ENCODE measurements at regions not wholly inside any gene's neighbourhood (a gene's known extent, or its start where the extent isn't known, plus 50 kb on each side); places are given as distances from the start of the nearest gene placed in this dataset.

DNA sequence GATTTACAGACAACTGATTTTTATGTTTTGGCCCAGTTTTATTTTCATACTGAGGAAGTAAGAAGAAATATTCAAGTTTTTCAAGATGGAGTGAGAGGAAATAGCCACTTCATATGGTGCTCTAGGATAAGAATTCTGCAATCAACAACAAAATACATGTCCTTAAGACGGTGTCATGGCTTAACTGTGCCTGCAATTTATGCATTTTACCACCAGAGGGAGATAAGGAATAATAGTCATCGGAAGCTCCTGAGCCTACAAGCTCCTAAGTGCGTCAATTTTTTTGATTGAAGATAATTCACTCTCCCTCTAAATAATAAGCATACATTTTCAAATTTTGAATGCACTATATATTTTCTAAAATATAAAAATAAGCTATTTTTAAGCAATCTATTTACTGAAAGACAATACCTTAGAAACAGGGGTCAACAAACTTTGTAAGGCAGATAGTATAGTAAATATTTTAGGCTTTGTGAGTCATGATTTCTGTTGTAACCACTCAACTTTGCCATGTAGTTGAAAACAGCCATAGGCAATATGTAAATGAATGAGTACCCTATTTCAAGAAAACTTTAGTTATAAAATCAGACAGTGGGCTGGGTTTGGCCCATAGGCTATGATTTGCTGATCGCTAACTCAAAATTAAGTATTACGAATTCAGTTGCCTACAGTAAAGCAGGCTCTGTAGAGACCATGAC, 230.9 kb upstream of the DTNBP1 start:
- POLR2A ChIA-PET, result interaction anchor here (1.0 to 2.4 kb wide), 3 partner anchors 10 to 259 kb away, joined by 3 to 6 read pairs (median 3); no protein-coding TSS in a partner anchor

More for the DNA sequence above, 230.9 kb upstream of the DTNBP1 start:
- Histone ChIP-seq H3K9ac (ENCODE audit: control insufficient read depth, insufficient read depth, low read length) (no peak overlapping the region), H4K20me1 (ENCODE audit: control insufficient read depth, insufficient read depth) (no peaks in the 10 kb centered on the region), H3K36me3 (ENCODE audit: control insufficient read depth in 2 of 2, insufficient read depth in 2 of 2, low read length in 1 of 2) (no peaks in the 10 kb centered on the region), H3K4me1 (ENCODE audit: control insufficient read depth, insufficient read depth, low read length) (peaks cover 14% of the 10 kb centered on the region), H3K9me3 (replicated peaks; ENCODE audit: control insufficient read depth, insufficient read depth, low read length) (peaks cover 3% of the 10 kb centered on the region; the same call in 2 of the 3 replicates), H3K4me2 (ENCODE audit: control insufficient read depth, insufficient read depth) (no peak overlapping the region), H3K27ac (ENCODE audit: control insufficient read depth, insufficient read depth) (no peak overlapping the region), H3K27me3 (replicated peaks in 1 of 2; ENCODE audit: control insufficient read depth in 2 of 2, insufficient read depth in 2 of 2, low read length in 1 of 2) (no peaks in the 10 kb centered on the region), H2AFZ (ENCODE audit: control insufficient read depth, low read depth, low read length) (no peak overlapping the region), H3K79me2 (ENCODE audit: control insufficient read depth, insufficient read depth, low read length) (no peaks in the 10 kb centered on the region), H3K4me3 (no peak overlapping the region)
- WGBS (ENCODE audit: insufficient coverage, insufficient replicate concordance, low lambda C conversion rate, missing lambda C conversion rate), result 46% methylated on average over 5 of the region's 5 CpGs
- no peak for DNase-seq (ENCODE audit: low read depth, low spot score)
- TF ChIP-seq CBX5 (IDR thresholded peaks at IDR 0.05; ENCODE audit: low read depth) (peak; percentile 69), NFXL1 (IDR thresholded peaks at IDR 0.05; ENCODE audit: borderline replicate concordance) (no peak), NR2C2 (IDR thresholded peaks at IDR 0.05; ENCODE audit: borderline replicate concordance, control insufficient read depth, insufficient read length, low read depth) (no peak), HCFC1 (IDR thresholded peaks at IDR 0.05; ENCODE audit: low read length) (no peak), RAD21 (IDR thresholded peaks at IDR 0.05; ENCODE audit: insufficient read depth, low read depth, low read length) (peak; percentile 41), EED (IDR thresholded peaks at IDR 0.05; ENCODE audit: low read depth) (no peak), FOXM1 (IDR thresholded peaks at IDR 0.05; ENCODE audit: low read depth, low read length) (no peak)
- TF ChIP-seq, protein P1, sequence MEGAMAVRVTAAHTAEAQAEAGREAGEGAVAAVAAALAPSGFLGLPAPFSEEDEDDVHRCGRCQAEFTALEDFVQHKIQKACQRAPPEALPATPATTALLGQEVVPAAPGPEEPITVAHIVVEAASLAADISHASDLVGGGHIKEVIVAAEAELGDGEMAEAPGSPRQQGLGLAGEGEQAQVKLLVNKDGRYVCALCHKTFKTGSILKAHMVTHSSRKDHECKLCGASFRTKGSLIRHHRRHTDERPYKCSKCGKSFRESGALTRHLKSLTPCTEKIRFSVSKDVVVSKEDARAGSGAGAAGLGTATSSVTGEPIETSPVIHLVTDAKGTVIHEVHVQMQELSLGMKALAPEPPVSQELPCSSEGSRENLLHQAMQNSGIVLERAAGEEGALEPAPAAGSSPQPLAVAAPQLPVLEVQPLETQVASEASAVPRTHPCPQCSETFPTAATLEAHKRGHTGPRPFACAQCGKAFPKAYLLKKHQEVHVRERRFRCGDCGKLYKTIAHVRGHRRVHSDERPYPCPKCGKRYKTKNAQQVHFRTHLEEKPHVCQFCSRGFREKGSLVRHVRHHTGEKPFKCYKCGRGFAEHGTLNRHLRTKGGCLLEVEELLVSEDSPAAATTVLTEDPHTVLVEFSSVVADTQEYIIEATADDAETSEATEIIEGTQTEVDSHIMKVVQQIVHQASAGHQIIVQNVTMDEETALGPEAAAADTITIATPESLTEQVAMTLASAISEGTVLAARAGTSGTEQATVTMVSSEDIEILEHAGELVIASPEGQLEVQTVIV (IDR thresholded peaks at IDR 0.05; ENCODE audit: borderline replicate concordance, partially characterized antibody), result no peak
- TF ChIP-seq, protein P2, sequence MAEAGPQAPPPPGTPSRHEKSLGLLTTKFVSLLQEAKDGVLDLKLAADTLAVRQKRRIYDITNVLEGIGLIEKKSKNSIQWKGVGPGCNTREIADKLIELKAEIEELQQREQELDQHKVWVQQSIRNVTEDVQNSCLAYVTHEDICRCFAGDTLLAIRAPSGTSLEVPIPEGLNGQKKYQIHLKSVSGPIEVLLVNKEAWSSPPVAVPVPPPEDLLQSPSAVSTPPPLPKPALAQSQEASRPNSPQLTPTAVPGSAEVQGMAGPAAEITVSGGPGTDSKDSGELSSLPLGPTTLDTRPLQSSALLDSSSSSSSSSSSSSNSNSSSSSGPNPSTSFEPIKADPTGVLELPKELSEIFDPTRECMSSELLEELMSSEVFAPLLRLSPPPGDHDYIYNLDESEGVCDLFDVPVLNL (IDR thresholded peaks at IDR 0.05; ENCODE audit: low read depth, low read length), result no peak
- TF ChIP-seq, protein P3, sequence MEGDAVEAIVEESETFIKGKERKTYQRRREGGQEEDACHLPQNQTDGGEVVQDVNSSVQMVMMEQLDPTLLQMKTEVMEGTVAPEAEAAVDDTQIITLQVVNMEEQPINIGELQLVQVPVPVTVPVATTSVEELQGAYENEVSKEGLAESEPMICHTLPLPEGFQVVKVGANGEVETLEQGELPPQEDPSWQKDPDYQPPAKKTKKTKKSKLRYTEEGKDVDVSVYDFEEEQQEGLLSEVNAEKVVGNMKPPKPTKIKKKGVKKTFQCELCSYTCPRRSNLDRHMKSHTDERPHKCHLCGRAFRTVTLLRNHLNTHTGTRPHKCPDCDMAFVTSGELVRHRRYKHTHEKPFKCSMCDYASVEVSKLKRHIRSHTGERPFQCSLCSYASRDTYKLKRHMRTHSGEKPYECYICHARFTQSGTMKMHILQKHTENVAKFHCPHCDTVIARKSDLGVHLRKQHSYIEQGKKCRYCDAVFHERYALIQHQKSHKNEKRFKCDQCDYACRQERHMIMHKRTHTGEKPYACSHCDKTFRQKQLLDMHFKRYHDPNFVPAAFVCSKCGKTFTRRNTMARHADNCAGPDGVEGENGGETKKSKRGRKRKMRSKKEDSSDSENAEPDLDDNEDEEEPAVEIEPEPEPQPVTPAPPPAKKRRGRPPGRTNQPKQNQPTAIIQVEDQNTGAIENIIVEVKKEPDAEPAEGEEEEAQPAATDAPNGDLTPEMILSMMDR (IDR thresholded peaks at IDR 0.05 in 2 of 3, conservative IDR thresholded peaks at IDR 0.05 in 1 of 3; ENCODE audit: control insufficient read depth in 2 of 3, extremely low read depth in 1 of 3, insufficient read depth in 1 of 3, low read depth in 3 of 3, low read length in 3 of 3), result peak in 2 of 3 experiments; percentile 37 to 59; a peak in 3 of 6 replicates
- ChIA-PET SMC1A (ENCODE audit: uncharacterized antibody, unreplicated experiment) (interaction anchor here (0.7 to 11.5 kb wide), 21 partner anchors 8 to 312 kb away, joined by 3 to 198 read pairs (median 4); no protein-coding TSS in a partner anchor), RAD21 (ENCODE audit: unreplicated experiment) (interaction anchor here (0.7 to 4.0 kb wide), 5 partner anchors 17 to 272 kb away, joined by 3 to 18 read pairs (median 3); partner anchors contain the start of gene MYLIP), CTCF (interaction anchor here (0.7 to 4.5 kb wide), 17 partner anchors 8 to 312 kb away, joined by 3 to 26 read pairs (median 4); partner anchors contain the start of gene MYLIP)
- BruUV-seq (replicated peaks), result no TSS peak
- in situ Hi-C loops (cut with MboI) (no loop called here), intact Hi-C loops (cut with micrococcal nuclease; ENCODE audit: unreplicated experiment) (no loop called here)
- 0 out of 3 replicates have a peak, but pooled peaks have one; percentile 22 for ATAC-seq
- FAIRE-seq, result no peak

All from GM12878 (cell line).